GM19452 (cell line): ENCODE measurements at regions not wholly inside any gene's neighbourhood (a gene's known extent, or its start where the extent isn't known, plus 50 kb on each side); places are given as distances from the start of the nearest gene placed in this dataset.
"Not testable (repeated sequence)": the region's sequence is repeated elsewhere in the genome, so short reads cannot be mapped to it uniquely, and the experiment has no call there.

Experiments
- ATAC-seq: cut with Tn5 transposase; IDR thresholded peaks from one replicate; pipeline ENCODE4 v1.9.1; 2021; ENCODE audit not compliant: unreplicated experiment

DNA sequence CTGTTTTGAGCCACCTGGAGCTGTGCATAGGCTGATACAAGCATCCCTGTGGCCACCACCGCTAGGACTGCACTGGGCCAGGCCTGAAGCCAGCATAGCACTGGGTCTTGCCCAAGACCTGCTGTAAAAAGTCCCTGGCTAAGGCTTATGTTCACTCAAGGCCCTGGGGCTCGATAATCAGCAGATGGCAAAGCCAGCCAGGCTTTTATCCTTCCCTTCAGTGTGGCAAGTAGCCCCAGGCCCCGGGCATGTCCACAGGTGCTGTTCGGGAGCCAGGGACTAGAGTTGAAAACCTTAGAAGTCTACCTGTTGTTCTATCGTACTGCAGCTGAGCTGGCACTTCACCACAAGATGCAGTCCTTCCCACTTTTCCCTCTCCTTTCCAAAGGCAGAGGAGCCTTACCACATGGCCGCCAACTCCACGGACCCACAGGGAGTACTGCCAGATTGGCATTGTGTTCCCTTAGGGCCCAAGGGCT lies 226.4 kb upstream of the ZNF217 start:
- ATAC-seq, result no peak

DNA sequence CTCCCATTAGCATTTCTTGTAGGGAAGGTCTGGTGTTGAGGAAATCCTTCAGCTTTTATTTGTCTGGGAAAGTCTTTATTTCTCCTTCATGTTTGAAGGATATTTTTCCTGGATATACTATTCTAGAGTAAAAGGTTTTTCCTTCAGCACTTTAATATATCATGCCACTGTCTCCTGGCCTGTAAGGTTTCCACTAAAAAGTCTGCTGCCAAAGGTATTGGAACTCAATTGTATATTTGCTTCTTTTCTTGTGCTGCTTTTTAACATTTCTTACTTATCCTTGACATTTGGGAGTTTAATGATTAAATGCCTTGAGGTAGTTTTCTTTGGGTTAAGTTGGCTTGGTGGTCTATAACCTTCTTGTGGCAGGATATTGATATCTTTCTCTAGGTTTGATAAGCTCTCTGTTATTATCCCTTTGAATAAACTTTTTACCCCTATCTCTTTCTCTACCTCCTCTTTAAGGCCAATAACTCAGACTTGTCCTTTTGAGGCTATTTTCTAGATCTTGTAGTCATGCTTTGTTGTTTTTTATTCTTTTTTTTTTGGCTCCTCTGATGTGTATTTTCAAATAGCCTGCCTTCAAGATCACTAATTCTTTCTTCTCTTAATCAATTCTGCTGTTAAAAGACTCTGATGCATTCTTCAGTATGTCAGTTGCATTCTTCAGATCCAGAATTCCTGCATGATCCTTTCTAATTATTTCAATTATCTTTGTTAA lies 225.0 kb upstream of the ZNF217 start:
- no peak for ATAC-seq

DNA sequence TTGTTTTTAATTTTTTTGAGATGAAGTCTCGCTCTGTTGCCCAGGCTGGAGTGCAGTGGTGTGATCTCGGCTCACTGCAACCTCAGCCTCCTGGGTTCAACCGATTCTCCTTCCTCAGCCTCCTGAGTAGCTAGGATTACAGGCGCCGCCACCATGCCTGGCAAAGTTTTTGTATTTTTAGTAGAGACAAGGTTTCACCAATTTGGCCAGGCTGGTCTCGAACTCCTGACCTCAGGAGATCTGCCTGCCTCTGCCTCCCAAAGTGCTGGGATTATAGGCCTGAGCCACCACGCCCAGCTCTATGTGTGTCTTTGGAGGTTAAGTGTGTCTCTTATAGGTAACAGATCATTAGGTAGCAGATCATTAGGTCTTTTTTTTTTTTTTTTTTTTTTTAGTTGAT lies 223.9 kb upstream of the ZNF217 start:
- not testable (repeated sequence) for ATAC-seq

DNA sequence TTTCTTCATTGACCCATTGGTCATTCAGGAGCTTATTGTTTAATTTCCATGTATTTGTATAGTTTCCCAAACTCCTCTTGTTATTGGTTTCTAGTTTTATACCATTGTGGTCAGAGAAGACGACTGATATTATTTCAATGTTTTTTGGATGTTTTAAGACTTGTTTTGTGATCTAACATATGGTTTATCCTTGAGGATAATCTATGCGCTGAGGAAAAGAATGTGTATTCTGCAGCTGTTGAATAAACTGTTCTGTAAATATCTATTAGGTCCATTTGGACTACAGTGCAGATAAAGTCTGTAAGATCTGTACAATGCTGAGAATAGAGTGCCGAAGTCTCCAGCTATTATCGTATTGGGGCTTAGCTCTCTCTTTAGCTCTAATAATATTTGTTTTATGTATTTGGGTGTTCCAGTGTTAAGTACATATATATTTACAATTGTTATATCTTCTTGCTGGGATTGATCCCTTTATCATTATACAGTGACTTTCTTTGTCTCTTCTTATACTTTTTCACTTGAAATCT lies 223.3 kb upstream of the ZNF217 start:
- no peak for ATAC-seq

DNA sequence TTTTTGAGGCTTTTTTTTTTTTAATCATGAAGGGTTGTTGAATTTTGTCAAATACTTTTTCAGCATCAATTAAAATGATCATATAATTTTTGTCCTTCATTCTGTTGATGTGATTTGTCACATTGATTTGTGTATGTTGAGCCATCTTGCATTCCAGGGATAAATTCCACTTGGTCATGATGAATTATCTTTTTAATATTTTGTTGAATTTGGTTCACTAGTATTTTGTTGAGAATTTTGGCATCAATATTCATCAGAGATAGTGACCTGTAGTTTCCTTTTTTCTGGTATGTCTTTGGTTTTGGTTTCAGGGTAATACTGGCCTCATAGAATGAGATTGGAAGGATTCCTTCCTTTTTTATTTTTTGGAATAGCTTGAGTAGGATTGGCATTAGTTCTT lies 221.9 kb upstream of the ZNF217 start:
- ATAC-seq, result no peak

DNA sequence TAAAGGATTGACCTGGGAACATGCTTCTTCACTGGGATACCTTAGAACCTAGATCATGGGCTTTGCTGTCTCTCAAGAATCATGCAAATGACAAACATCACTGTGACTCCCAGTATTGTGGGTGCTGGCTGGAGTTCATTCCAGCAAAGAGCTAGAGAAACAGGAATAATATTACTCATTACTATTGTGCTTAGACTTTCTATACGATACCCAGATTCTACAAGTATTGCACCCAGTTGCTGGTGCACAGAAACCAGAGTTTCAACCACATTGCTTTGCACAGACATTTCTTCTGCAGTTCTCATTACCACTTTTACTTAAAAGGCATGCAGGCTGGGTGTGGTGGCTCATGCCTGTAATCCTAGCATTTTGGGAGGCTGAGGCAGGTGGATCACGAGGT lies 220.4 kb upstream of the ZNF217 start:
- ATAC-seq, result no peak

DNA sequence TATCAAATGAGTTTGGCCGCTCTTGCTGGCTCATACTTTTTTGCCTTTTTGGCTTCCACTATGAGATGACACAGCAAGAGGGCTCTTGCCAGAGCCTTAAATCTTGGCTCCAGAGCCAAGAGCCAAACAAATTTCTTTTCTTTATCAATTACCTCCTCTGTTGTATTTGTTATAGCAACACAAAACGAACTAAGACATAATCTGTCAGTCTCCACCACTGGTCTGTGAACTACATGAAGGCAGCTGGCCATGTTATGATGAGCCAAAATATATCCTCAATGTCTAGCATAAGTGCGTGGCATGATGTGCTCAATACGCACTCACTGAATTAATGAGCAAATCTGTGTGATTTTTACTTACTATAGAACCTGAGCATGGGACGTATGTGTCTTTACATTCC lies 220.0 kb upstream of the ZNF217 start:
- ATAC-seq, result no peak

DNA sequence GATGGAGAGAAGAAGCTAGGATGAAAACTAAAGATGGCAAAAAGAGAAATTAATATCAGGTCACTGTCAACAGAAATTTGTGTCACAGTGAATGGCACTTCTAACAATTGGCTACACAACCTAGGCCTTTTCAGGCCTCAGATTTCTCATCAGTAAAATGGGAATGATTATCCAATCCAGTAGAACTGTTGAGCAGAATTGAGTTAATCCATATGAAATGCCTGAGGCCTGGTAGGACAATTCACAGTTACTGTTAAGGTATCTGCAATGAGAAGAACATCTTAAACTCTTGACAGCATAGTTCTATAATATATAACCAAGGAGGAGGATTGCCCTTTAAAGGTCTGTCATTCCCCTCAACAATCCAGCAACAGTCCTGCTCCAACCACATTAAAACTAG lies 217.9 kb upstream of the ZNF217 start:
- no peak for ATAC-seq

DNA sequence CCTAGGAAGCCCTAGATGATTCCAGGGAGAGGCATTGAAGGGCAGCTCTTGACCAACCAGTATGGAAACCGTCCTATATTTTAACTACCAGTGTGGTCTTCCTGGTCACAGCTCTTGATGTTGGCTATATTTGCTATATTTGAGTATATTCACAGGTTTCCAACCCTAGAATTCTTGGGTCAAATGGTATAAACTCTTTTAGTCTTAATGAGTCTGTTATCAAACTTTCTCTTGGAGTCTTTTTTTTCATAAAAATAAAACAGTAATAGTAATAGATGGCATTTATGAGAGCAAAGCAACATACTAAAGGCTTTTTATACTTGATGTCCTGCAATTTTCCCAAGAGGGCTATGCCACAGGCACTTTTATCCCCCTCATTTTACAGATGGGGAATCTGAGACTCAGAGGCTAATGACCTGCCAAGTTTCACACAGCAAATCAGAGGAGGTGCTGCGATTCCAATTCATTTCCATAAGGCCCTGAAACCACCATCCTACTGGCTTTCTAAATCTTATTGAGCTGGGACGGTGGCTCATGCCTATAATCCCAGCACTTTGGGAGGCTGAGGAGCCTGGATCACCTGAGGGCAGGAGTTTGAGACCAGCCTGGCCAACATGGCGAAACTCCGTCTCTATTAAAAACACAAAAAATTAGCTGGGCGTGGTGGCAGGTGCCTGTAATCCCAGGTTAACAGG lies 217.2 kb upstream of the ZNF217 start:
- ATAC-seq, result no peak

DNA sequence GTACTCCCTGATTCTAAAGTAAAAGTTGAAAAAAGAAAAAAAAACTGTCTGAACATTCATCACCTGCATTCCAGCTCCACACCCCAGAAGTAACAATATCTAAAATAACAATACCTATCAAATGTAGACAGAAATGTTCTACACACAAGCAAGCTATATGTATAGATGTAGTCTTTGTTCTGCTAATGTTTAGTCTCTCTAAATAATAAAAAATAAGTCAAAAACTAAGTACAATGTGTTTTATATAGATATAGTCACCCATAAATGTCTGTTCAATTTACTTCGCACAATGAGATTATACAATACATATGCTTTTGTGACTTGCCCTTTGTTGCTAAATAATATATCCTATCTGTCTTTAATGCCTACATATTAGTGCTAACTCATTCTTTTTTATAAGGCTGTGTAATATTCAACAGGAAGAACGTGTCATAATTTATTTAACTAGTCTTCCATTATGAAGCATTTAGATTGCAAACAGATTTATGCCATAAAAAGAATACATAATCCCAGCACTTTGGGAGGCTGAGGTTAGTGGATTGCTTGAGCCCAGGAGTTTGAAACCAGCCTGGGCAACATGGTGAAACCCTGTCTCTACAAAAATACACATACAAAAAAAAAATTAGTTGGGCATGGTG lies 216.2 kb upstream of the ZNF217 start:
- ATAC-seq, result no peak

DNA sequence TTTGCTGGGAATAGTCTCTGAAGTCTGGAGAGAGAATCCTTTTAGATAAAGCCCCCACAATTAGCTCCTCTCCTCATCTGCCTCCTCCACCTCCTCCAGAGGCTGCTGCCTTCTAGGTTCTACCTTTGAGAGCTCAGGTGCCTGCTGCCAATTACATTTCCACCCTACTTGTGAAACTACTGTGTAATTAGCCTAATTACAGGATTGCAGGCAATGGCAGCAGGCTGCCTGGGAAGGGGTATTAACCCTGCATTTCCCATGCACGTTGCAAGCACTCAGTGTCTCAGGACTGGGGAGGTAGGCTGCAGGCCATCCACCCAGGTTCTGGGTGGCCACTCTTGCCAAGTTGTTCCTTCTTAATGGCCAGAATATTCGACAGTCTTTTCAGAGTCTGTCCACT lies 215.6 kb upstream of the ZNF217 start:
- ATAC-seq, result no peak

DNA sequence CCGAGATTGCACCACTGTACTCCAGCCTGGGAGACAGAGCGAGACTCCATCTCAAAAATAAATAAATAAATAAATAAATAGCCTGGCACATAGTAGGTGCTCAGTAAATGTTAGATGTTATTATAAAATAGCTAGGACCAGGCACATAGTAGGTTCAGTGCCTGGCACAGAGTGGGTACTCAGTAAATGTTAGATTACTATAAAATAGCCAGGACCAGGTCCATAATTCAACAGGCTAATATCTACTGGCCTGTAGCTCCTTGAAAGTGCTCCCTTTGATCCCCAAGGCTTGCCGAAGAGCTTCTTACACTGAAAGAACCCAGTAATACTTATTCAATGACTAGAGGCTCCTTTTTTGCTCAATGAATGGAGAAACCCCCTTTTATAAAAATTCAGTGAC lies 215.1 kb upstream of the ZNF217 start:
- ATAC-seq, result no peak

DNA sequence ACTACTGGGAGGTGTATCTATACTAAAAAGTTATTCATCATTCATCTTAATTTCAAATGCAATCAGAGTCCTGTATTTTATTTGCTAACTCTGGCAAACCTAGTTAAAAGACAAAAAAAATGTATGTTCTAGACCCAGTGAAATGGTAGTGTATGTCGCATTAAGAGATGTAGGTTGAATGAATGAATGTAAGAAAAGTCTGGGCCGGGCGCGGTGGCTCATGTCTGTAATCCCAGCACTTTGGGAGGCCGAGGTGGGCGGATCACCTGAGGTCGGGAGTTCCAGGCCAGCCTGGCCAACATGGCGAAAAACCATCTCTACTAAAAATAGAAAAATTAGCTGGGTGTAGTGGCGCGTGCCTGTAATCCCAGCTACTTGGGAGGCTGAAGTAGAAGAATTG lies 214.7 kb upstream of the ZNF217 start:
- not testable (repeated sequence) for ATAC-seq

DNA sequence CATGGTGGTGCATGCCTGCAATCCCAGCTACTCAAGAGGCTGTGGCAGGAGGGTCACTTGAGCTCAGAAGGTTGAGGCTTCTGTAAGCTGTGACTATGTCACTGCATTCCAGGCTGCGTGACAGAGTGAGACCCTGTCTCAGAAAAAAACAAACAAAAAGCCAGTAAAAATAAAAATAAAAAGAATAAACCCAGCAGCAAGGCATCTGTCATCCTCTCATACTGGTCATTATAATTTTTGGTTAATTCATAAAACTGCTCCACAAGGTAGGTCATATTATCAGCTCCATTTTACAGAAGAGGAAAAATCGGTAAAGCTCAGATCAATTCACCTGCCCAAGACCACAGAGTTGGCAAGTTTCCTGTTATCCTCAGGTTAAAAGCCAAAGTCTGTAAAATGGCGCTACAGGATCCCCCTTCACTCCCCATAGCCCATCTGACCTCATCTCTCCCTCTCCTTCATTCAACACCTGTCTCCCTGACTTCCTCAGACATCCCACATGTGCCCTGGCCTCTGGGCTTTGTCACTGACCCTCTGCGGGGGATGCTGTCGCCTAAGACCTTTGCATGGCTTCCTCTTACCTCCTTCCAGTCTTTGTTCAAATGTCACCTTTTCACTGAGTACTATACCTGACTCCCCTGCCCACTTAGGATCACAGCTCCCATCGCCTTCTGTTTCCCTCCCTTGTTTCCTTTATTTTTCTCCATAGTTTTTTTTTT lies 213.2 kb upstream of the ZNF217 start:
- no peak for ATAC-seq

DNA sequence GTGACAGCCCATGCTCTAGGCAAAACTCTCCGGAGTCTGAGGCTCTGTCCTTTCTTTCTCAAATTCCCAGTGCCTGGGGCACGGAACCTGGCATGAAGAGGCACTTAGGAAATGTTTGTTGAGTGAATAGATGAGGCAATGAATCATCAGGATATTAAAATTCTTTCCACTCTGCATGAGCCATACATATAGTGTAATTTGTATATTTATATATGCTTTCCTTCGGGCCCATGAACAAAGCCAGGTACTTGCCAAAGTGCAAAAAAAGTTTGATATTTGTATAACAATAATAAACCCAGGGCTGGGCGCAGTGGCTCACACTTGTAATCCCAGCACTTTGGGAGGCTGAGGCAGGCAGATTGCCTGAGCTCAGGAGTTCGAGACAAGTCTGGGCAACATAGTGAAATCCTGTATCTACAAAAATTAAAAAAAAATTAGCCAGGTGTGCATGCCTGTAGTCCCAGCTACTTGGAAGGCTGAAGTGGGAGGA lies 212.3 kb upstream of the ZNF217 start:
- no peak for ATAC-seq

DNA sequence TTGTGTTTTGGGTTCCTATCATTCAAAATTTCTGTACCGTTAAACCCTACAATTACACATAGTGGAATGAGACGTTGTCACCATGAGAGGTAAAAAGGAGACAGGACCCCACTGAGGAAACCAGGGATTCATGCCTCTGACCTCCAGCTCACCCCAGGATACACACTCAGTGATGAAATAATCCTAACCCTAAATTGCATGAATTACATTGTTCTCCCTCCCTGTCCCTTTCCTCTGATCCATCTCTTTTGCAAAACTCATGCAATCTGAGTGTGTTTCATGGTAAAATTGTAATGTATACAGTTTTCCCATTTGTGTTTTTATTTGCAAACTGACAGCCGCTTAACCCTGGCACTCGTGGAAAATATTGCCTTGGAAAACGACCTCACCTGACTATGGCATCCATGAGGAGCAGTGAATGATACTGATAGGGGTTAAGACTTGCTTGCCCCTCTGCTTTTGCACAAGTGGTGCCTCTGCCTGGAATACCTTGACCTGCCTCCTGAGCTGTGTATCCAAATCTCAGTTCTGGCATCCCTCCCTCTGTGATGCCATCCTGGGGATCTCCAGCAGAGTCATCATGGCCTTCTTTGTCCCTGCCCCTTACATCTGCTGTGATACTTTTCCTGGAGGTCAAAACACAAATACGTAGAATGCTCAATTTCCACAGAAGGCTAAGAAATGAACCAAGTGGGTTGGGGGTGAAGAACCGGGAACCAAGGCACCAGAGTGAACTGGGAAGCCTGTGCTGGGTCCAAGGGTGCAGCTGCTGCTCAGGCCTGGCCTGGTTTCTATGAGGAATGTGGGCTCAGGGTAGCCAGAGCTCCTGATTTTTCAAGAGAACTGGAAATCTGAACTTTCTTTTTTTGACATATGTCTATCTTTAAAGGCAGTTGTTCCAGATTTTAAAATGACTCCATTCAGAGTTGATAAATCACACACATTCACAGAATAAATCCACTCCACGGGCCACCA lies 211.6 kb upstream of the ZNF217 start:
- no peak for ATAC-seq

DNA sequence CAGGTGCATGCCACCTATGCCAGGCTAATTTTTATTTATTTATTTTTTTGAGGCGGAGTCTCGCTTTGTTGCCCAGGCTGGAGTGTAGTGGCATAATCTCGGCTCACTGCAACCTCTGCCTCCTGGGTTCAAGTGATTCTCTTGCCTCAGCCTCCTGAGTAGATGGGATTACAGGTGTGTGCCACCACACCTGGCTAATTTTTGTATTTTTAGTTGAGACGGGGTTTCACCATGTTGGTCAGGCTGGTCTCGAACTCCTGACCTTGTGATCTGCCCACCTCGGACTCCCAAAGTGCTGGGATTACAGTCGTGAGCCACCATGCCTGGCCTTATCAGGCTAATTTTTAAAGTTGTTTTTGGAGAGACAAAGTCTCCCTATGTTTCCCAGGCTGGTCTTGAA lies 210.7 kb upstream of the ZNF217 start:
- ATAC-seq, result not testable (repeated sequence)

DNA sequence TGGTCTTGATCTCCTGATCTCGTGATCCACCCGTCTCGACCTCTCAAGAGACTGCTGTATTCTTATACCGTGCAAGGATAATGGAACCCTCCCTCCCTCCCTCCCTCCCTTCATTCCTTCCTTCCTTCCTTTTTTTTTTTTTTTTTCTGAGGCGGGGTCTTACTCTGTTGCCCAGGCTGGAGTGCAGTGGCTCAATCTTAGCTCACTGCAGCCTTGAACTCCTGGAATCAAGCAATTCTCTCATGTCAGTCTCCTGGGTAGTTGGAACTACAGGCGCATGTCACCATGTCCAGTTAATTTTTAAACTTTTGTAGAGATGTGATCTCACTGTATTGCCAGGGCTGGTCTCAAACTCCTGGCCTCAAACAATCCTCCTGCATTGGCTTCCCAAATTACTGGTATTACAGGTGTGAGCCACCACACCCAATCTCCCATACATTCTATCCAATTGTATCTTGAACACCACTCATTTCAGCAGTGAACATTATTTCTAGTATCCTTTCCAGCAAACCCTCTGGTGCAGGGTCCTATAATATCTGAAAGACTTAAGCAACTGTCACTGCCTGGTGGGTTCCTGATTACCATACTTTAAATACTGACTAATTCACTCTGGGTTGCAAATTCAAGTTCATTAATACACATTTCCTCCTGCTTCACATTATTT lies 210.0 kb upstream of the ZNF217 start:
- ATAC-seq, result no peak

DNA sequence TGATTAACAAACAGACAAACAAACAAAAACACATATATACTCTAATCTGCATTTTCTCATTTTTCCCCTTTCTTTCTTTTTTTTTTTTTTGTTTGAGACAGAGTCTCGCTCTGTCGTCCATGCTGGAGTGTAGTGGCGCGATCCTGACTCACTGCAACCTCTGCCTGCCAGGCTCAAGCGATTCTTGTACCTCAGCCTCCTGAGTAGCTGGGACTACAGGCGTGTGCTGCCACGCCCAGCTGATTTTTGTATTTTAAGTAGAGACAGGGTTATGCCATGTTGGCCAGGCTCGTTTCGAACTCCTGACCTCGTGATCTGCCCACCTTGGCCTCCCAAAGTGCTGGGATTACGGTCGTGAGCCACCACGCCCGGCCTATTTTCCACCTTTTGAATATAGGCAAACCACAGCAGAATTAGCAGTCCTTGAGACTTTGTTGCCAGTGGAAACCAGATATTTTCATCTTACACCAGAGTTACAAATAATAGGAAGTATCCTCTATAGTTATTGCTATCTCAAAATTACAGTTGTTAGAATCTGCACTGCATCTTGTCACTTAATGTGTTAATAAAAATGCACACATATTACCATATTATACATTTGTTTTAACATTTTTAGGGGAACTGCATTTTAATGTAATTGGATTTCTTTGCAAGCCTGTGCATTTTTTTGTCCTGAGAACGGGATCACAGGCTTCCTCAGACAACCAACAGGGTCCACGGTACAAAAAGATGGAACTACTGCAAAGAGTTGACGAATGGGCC lies 208.2 kb upstream of the ZNF217 start:
- no peak for ATAC-seq
